ENCODE measurements at regions not wholly inside any gene's neighbourhood (a gene's known extent, or its start where the extent isn't known, plus 50 kb on each side); places are given as distances from the start of the nearest gene placed in this dataset.
"Not testable (repeated sequence)": the region's sequence is repeated elsewhere in the genome, so short reads cannot be mapped to it uniquely, and the experiment has no call there.

DNA sequence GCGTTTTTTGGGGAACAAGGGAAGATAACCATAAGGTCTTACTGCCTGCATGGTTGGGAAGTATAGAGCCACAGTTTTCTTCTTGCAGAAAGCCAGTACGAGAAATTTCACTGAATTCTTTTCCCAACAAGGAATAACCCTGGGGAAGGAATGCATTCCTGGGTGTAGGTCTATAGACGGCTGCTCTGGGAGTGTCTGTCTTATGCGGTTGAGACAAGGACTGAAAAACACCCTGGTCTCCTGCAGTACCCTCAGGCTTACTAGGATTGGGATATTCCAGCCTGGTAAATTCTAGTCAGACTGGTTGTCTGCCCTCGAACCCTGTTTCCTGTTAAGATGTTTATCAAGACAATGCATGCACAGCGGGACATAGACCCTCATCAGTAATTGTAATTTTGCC, 984.3 kb upstream of the NUDT12 start:
- TF ChIP-seq, protein P1, sequence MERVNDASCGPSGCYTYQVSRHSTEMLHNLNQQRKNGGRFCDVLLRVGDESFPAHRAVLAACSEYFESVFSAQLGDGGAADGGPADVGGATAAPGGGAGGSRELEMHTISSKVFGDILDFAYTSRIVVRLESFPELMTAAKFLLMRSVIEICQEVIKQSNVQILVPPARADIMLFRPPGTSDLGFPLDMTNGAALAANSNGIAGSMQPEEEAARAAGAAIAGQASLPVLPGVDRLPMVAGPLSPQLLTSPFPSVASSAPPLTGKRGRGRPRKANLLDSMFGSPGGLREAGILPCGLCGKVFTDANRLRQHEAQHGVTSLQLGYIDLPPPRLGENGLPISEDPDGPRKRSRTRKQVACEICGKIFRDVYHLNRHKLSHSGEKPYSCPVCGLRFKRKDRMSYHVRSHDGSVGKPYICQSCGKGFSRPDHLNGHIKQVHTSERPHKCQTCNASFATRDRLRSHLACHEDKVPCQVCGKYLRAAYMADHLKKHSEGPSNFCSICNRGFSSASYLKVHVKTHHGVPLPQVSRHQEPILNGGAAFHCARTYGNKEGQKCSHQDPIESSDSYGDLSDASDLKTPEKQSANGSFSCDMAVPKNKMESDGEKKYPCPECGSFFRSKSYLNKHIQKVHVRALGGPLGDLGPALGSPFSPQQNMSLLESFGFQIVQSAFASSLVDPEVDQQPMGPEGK (CRISPR knock-in tag; IDR thresholded peaks at IDR 0.05; ENCODE audit: borderline replicate concordance): not testable (repeated sequence)
- TF ChIP-seq PPARA (CRISPR knock-in tag; IDR thresholded peaks at IDR 0.05; ENCODE audit: borderline replicate concordance); ZC3H10 (CRISPR knock-in tag; IDR thresholded peaks at IDR 0.05); OSR1 (CRISPR knock-in tag; IDR thresholded peaks at IDR 0.05); CSDC2 (CRISPR knock-in tag; IDR thresholded peaks at IDR 0.05); ESRRG (CRISPR knock-in tag; IDR thresholded peaks at IDR 0.05); ARNTL (CRISPR knock-in tag; IDR thresholded peaks at IDR 0.05; ENCODE audit: borderline replicate concordance, low read depth); ZFP30 (CRISPR knock-in tag; IDR thresholded peaks at IDR 0.05); TCF4 (CRISPR knock-in tag; IDR thresholded peaks at IDR 0.05; ENCODE audit: borderline replicate concordance); ZFP3 (CRISPR knock-in tag; IDR thresholded peaks at IDR 0.05); RARB (CRISPR knock-in tag; IDR thresholded peaks at IDR 0.05): not testable (repeated sequence)
- TF ChIP-seq, protein P2, sequence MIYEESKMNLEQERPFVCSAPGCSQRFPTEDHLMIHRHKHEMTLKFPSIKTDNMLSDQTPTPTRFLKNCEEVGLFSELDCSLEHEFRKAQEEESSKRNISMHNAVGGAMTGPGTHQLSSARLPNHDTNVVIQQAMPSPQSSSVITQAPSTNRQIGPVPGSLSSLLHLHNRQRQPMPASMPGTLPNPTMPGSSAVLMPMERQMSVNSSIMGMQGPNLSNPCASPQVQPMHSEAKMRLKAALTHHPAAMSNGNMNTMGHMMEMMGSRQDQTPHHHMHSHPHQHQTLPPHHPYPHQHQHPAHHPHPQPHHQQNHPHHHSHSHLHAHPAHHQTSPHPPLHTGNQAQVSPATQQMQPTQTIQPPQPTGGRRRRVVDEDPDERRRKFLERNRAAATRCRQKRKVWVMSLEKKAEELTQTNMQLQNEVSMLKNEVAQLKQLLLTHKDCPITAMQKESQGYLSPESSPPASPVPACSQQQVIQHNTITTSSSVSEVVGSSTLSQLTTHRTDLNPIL (CRISPR knock-in tag; IDR thresholded peaks at IDR 0.05; ENCODE audit: low read depth): not testable (repeated sequence)
